HG02973 (cell line): ENCODE measurements at regions not wholly inside any gene's neighbourhood (a gene's known extent, or its start where the extent isn't known, plus 50 kb on each side); places are given as distances from the start of the nearest gene placed in this dataset.
"Not testable (repeated sequence)": the region's sequence is repeated elsewhere in the genome, so short reads cannot be mapped to it uniquely, and the experiment has no call there.

Source experiments
- ATAC-seq: cut with Tn5 transposase; IDR thresholded peaks from one replicate; pipeline ENCODE4 v1.9.1; 2021; ENCODE audit warnings: moderate library complexity; ENCODE audit not compliant: unreplicated experiment

- ATAC-seq, result no peak
These were observed 123.9 kb upstream of the CCDC150 start for GRCh38 chr2:196515608-196516007.

- no peak for ATAC-seq
These were observed 123.0 kb upstream of the CCDC150 start for GRCh38 chr2:196516564-196516963.

- ATAC-seq, result no peak
These were observed 118.9 kb upstream of the CCDC150 start for GRCh38 chr2:196520605-196521004.

GRCh38 chr2:196526981-196527725 is 112.4 kb upstream of the CCDC150 start:
- not testable (repeated sequence) for ATAC-seq

- ATAC-seq, result no peak
These were observed 110.9 kb upstream of the CCDC150 start for GRCh38 chr2:196528486-196529223.

- no peak for ATAC-seq
These were observed 108.6 kb upstream of the CCDC150 start for GRCh38 chr2:196530910-196531309.

- ATAC-seq, result no peak
These were observed 105.6 kb upstream of the CCDC150 start for GRCh38 chr2:196533772-196534397.

GRCh38 chr2:196534495-196534894 is 105.0 kb upstream of the CCDC150 start:
- ATAC-seq, result no peak

- no peak for ATAC-seq
These were observed 104.5 kb upstream of the CCDC150 start for GRCh38 chr2:196535061-196535460.

GRCh38 chr2:196535742-196536141 is 103.8 kb upstream of the CCDC150 start:
- ATAC-seq, result no peak

GRCh38 chr2:196537311-196537710 is 102.2 kb upstream of the CCDC150 start:
- ATAC-seq, result no peak

- ATAC-seq, result no peak
These were observed 101.3 kb upstream of the CCDC150 start for GRCh38 chr2:196538189-196538588.

- ATAC-seq, result no peak
These were observed 100.9 kb upstream of the CCDC150 start for GRCh38 chr2:196538646-196539045.

- no peak for ATAC-seq
These were observed 94.5 kb upstream of the CCDC150 start for GRCh38 chr2:196544906-196545433.

- no peak for ATAC-seq
These were observed 93.2 kb upstream of the CCDC150 start for GRCh38 chr2:196546151-196546919.

GRCh38 chr2:196549052-196549451 is 90.5 kb upstream of the CCDC150 start:
- ATAC-seq, result no peak

- no peak for ATAC-seq
These were observed 88.5 kb upstream of the CCDC150 start for GRCh38 chr2:196551014-196551413.

- ATAC-seq, result no peak
These were observed 84.4 kb upstream of the CCDC150 start for GRCh38 chr2:196555161-196555560.

- no peak for ATAC-seq
These were observed 83.8 kb upstream of the CCDC150 start for GRCh38 chr2:196555726-196556125.

- no peak for ATAC-seq
These were observed 81.0 kb upstream of the CCDC150 start for GRCh38 chr2:196558497-196558896.

GRCh38 chr2:196563876-196564275 is 75.6 kb upstream of the CCDC150 start:
- ATAC-seq, result no peak
